Tibial nerve (tissue), 4 donors: ENCODE measurements at regions not wholly inside any gene's neighbourhood (a gene's known extent, or its start where the extent isn't known, plus 50 kb on each side); places are given as distances from the start of the nearest gene placed in this dataset.

ENCODE experiments used
- EP300 ChIP-seq, 2 donors: sonication (generic); formaldehyde crosslinking; IDR thresholded peaks; one replicate each; pipeline ENCODE4 v1.6.1; 2017; ENCODE audit warnings: antibody characterized with exemption in 2 of 2, mild to moderate bottlenecking in 1 of 2
- POLR2A ChIP-seq, 2 donors: fragments of 450-650 bp; IDR thresholded peaks; one replicate each; pipeline ENCODE4 v1.6.1; 2017; ENCODE audit warnings: antibody characterized with exemption in 2 of 2, mild to moderate bottlenecking in 2 of 2, moderate library complexity in 2 of 2
- TF ChIP-seq, protein P1 (sequence below), 5 experiments: fragments of 200-600 bp in 3 of 5; fragments of 450-650 bp in 2 of 5; sonication (generic) in 3 of 5; IDR thresholded peaks; one replicate each; pipeline ENCODE4 v1.5.1; 2016 to 2019; ENCODE audit warnings: antibody characterized with exemption in 5 of 5, mild to moderate bottlenecking in 3 of 5, moderate library complexity in 2 of 5

DNA sequence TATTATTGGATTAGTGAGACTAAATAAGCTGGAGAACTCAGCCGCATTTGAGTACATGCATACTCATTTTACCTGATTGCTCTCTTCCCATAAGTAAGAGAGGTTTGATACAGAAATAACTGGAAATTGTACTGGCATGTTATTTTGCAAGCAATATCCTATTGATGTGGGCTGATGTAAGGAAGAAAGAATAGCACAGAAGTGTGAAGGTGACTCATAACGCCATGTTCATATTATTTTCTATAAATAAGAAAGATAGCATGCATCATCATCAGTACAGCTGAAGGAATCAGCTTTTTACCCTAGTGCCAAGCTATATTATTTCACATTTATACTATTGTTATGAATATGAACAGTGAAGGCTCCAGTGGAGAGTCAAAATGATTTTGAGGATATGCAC, 138.3 kb upstream of the FAM47A start:
- TF ChIP-seq POLR2A (IDR thresholded peaks at IDR 0.05) (no peak), EP300 (IDR thresholded peaks at IDR 0.05) (no peak)
- TF ChIP-seq, protein P1, sequence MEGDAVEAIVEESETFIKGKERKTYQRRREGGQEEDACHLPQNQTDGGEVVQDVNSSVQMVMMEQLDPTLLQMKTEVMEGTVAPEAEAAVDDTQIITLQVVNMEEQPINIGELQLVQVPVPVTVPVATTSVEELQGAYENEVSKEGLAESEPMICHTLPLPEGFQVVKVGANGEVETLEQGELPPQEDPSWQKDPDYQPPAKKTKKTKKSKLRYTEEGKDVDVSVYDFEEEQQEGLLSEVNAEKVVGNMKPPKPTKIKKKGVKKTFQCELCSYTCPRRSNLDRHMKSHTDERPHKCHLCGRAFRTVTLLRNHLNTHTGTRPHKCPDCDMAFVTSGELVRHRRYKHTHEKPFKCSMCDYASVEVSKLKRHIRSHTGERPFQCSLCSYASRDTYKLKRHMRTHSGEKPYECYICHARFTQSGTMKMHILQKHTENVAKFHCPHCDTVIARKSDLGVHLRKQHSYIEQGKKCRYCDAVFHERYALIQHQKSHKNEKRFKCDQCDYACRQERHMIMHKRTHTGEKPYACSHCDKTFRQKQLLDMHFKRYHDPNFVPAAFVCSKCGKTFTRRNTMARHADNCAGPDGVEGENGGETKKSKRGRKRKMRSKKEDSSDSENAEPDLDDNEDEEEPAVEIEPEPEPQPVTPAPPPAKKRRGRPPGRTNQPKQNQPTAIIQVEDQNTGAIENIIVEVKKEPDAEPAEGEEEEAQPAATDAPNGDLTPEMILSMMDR (IDR thresholded peaks at IDR 0.05): no peak
